Central memory CD8-positive, alpha-beta T cell (primary cell): ENCODE measurements at regions not wholly inside any gene's neighbourhood (a gene's known extent, or its start where the extent isn't known, plus 50 kb on each side); places are given as distances from the start of the nearest gene placed in this dataset.

Experiments
- ATAC-seq: fragments of 150-1000 bp; cut with Tn5 transposase; replicated peaks from 2 replicates; pipeline ENCODE4 v1.10.0; 2022; ENCODE audit warnings: mild to moderate bottlenecking, moderate FRiP score, moderate number of reproducible peaks; ENCODE audit not compliant: poor library complexity, severe bottlenecking; ENCODE audit errors: extremely low read depth
- DNase-seq, 2 donors: peaks; one replicate each; pipeline ENCODE4 v3.0.0; 2021; ENCODE audit warnings: low spot score in 2 of 2
- H3K27ac Mint-ChIP-seq: one replicate; pipeline ENCODE4 v1.8.0; 2022; ENCODE audit warnings: low read depth, mild to moderate bottlenecking, moderate library complexity, mixed read lengths
- H3K27me3 Mint-ChIP-seq: one replicate; pipeline ENCODE4 v1.8.0; 2022; ENCODE audit warnings: mixed read lengths
- H3K36me3 Mint-ChIP-seq: one replicate; pipeline ENCODE4 v1.8.0; 2022; ENCODE audit warnings: mild to moderate bottlenecking, moderate library complexity, mixed read lengths; ENCODE audit not compliant: insufficient read depth
- H3K4me1 Mint-ChIP-seq: one replicate; pipeline ENCODE4 v1.8.0; 2022; ENCODE audit warnings: mixed read lengths
- H3K4me3 Mint-ChIP-seq: one replicate; pipeline ENCODE4 v1.8.0; 2022; ENCODE audit warnings: mild to moderate bottlenecking, moderate library complexity, mixed read lengths
- H3K9me3 Mint-ChIP-seq: one replicate; pipeline ENCODE4 v1.8.0; 2022; ENCODE audit warnings: mixed read lengths

GRCh38 chr6:125477844-125478243 is 176.1 kb upstream of the HDDC2 start:
- Mint-ChIP-seq H3K27me3 (peaks cover 15% of the 10 kb centered on the region), H3K36me3 (no peaks in the 10 kb centered on the region), H3K27ac (no peak overlapping the region), H3K4me1 (no peaks in the 10 kb centered on the region), H3K4me3 (no peak overlapping the region), H3K9me3 (no peaks in the 10 kb centered on the region)
- ATAC-seq (no peak), DNase-seq (no peak)

- no peak overlapping the region for H3K27ac Mint-ChIP-seq
- no peaks in the 10 kb centered on the region for H3K9me3 Mint-ChIP-seq
- H3K4me1 Mint-ChIP-seq = no peaks in the 10 kb centered on the region
- peaks cover 38% of the 10 kb centered on the region for H3K27me3 Mint-ChIP-seq
- no peak for ATAC-seq
- H3K36me3 Mint-ChIP-seq = no peaks in the 10 kb centered on the region
- H3K4me3 Mint-ChIP-seq = no peak overlapping the region
- no peak for DNase-seq
These were observed 178.4 kb upstream of the HDDC2 start for GRCh38 chr6:125480146-125480545.

GRCh38 chr6:125480571-125480970 is 178.8 kb upstream of the HDDC2 start:
- Mint-ChIP-seq H3K27me3 (peaks cover 42% of the 10 kb centered on the region), H3K9me3 (no peaks in the 10 kb centered on the region), H3K4me3 (no peak overlapping the region), H3K4me1 (no peaks in the 10 kb centered on the region), H3K36me3 (no peaks in the 10 kb centered on the region), H3K27ac (no peak overlapping the region)
- DNase-seq (no peak), ATAC-seq (no peak)

- Mint-ChIP-seq H3K4me1 (no peaks in the 10 kb centered on the region), H3K27me3 (peaks cover 43% of the 10 kb centered on the region), H3K9me3 (no peaks in the 10 kb centered on the region), H3K36me3 (no peaks in the 10 kb centered on the region), H3K4me3 (no peak overlapping the region), H3K27ac (no peak overlapping the region)
- ATAC-seq (no peak), DNase-seq (no peak)
These were observed 179.3 kb upstream of the HDDC2 start for GRCh38 chr6:125481056-125481455.

- Mint-ChIP-seq H3K36me3 (no peaks in the 10 kb centered on the region), H3K27ac (no peak overlapping the region), H3K27me3 (peaks cover 52% of the 10 kb centered on the region), H3K4me1 (no peaks in the 10 kb centered on the region), H3K9me3 (no peaks in the 10 kb centered on the region), H3K4me3 (no peak overlapping the region)
- DNase-seq = no peak
- ATAC-seq = no peak
These were observed 184.0 kb upstream of the HDDC2 start for GRCh38 chr6:125485757-125486156.

- Mint-ChIP-seq H3K36me3 (no peaks in the 10 kb centered on the region), H3K4me1 (no peaks in the 10 kb centered on the region), H3K27ac (no peak overlapping the region), H3K27me3 (peaks cover 58% of the 10 kb centered on the region), H3K9me3 (no peaks in the 10 kb centered on the region), H3K4me3 (no peak overlapping the region)
- ATAC-seq = no peak
- no peak for DNase-seq
These were observed 185.1 kb upstream of the HDDC2 start for GRCh38 chr6:125486881-125487280.

- ATAC-seq (no peak), DNase-seq (no peak)
- Mint-ChIP-seq H3K4me1 (no peaks in the 10 kb centered on the region), H3K36me3 (no peaks in the 10 kb centered on the region), H3K27ac (no peak overlapping the region), H3K9me3 (no peaks in the 10 kb centered on the region), H3K4me3 (no peak overlapping the region), H3K27me3 (peaks cover 32% of the 10 kb centered on the region)
These were observed 188.0 kb upstream of the HDDC2 start for GRCh38 chr6:125489579-125490285.

- peaks cover 23% of the 10 kb centered on the region for H3K27me3 Mint-ChIP-seq
- H3K4me1 Mint-ChIP-seq = no peaks in the 10 kb centered on the region
- no peaks in the 10 kb centered on the region for H3K9me3 Mint-ChIP-seq
These were observed 190.3 kb upstream of the HDDC2 start for GRCh38 chr6:125491860-125492618.

GRCh38 chr6:125498606-125499005 is 196.8 kb upstream of the HDDC2 start:
- peaks cover 2% of the 10 kb centered on the region for H3K36me3 Mint-ChIP-seq
- peaks cover 10% of the 10 kb centered on the region for H3K27me3 Mint-ChIP-seq
- H3K4me3 Mint-ChIP-seq = no peak overlapping the region
- no peaks in the 10 kb centered on the region for H3K4me1 Mint-ChIP-seq
- DNase-seq = no peak
- H3K27ac Mint-ChIP-seq = no peak overlapping the region
- ATAC-seq = no peak
- no peaks in the 10 kb centered on the region for H3K9me3 Mint-ChIP-seq

More at GRCh38 chr6:125491860-125492618, 190.3 kb upstream of the HDDC2 start:
- ATAC-seq (no peak), DNase-seq (no peak)
- Mint-ChIP-seq H3K27ac (no peak overlapping the region), H3K36me3 (no peaks in the 10 kb centered on the region), H3K4me3 (no peak overlapping the region)

- ATAC-seq (no peak), DNase-seq (no peak)
- no peaks in the 10 kb centered on the region for H3K4me1 Mint-ChIP-seq
- H3K9me3 Mint-ChIP-seq = no peaks in the 10 kb centered on the region
- no peak overlapping the region for H3K4me3 Mint-ChIP-seq
- peaks cover 17% of the 10 kb centered on the region for H3K27me3 Mint-ChIP-seq
- H3K27ac Mint-ChIP-seq = no peak overlapping the region
- H3K36me3 Mint-ChIP-seq = peaks cover 2% of the 10 kb centered on the region
These were observed 197.8 kb upstream of the HDDC2 start for GRCh38 chr6:125499535-125499934.

- Mint-ChIP-seq H3K4me1 (no peaks in the 10 kb centered on the region), H3K27me3 (peaks cover 33% of the 10 kb centered on the region), H3K27ac (no peak overlapping the region), H3K36me3 (peaks cover 2% of the 10 kb centered on the region), H3K9me3 (no peaks in the 10 kb centered on the region), H3K4me3 (no peak overlapping the region)
- ATAC-seq (no peak), DNase-seq (no peak)
These were observed 201.4 kb upstream of the HDDC2 start for GRCh38 chr6:125503181-125503580.

- Mint-ChIP-seq H3K9me3 (no peaks in the 10 kb centered on the region), H3K4me3 (no peak overlapping the region), H3K36me3 (peaks cover under 1% of the 10 kb centered on the region), H3K4me1 (no peaks in the 10 kb centered on the region), H3K27me3 (peaks cover 53% of the 10 kb centered on the region), H3K27ac (no peak overlapping the region)
- ATAC-seq (no peak), DNase-seq (no peak)
These were observed 206.4 kb upstream of the HDDC2 start for GRCh38 chr6:125507987-125508655.

GRCh38 chr6:125508793-125509192 is 207.0 kb upstream of the HDDC2 start:
- no peak overlapping the region for H3K4me3 Mint-ChIP-seq
- H3K9me3 Mint-ChIP-seq = no peaks in the 10 kb centered on the region
- H3K27ac Mint-ChIP-seq = no peak overlapping the region
- ATAC-seq (no peak), DNase-seq (no peak)
- peaks cover 53% of the 10 kb centered on the region for H3K27me3 Mint-ChIP-seq
- H3K36me3 Mint-ChIP-seq = peaks cover 1% of the 10 kb centered on the region
- no peaks in the 10 kb centered on the region for H3K4me1 Mint-ChIP-seq
